Globus pallidus (tissue), 1 donor: ENCODE measurements at regions not wholly inside any gene's neighbourhood (a gene's known extent, or its start where the extent isn't known, plus 50 kb on each side); places are given as distances from the start of the nearest gene placed in this dataset.
"Not testable (repeated sequence)": the region's sequence is repeated elsewhere in the genome, so short reads cannot be mapped to it uniquely, and the experiment has no call there.

Experiments
- DNase-seq: peaks from one replicate; pipeline ENCODE4 v3.0.0-alpha.2; 2015; ENCODE audit warnings: low spot score

DNA sequence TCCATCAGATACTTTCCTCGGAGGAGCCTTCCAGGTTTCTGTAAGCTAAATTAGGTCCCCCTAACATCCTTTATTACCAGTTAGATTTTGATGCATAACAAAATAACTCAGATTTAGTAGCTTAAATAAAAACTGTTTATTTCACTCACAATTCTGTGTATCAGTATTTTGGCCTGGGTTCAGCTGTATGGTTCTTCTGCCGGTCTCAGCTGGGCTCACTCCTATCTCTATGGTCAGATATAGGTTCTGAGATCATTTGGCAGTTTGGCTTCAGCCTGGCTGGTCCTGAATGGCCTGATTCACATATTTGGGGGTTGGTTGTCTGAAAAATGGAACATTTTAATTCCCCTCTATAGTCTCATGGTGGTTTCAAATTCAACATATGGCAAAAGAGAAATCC, 1125.3 kb downstream of the TBL1XR1 start:
- no peak for DNase-seq

DNA sequence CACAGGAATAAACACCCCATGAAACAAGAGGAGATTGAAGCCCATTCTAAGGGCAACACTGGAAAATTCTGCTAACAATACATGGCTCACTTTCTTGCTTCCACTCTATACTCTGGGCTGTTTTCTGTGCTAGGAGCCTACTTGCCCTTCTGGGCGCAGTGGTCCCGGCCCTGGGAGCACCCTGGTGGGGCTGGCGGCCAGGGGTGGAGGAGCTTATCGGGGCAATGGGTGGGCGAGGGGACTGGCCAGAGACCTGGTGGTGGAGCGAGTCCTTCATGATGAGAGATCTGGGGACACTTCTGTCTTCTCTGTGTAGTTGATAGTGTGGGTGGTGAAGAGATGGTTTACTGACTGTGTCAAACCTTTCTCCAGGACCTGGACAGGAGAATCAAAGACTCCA, 1128.5 kb downstream of the TBL1XR1 start:
- no peak for DNase-seq

GRCh38 chr3:176058856-176059255, 1138.4 kb downstream of the TBL1XR1 start:
- no peak for DNase-seq

DNA sequence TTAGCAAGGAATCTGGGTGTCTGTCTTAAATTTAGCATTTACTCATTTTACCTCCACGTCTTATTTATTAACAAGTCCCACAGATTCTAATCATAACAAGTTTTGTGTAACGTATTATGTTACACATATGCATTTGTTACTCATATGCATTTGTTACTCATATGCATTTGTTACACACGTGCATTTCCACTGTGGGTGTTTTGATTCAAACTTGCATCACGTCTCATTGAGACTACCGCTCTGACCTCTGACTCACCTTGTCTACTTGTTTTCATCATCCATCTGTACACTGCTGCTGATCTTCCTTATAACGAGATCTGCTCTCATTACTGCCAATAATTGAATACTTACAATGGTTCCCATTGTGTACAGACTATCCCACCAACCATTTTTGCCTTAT, 1141.4 kb downstream of the TBL1XR1 start:
- DNase-seq, result no peak

DNA sequence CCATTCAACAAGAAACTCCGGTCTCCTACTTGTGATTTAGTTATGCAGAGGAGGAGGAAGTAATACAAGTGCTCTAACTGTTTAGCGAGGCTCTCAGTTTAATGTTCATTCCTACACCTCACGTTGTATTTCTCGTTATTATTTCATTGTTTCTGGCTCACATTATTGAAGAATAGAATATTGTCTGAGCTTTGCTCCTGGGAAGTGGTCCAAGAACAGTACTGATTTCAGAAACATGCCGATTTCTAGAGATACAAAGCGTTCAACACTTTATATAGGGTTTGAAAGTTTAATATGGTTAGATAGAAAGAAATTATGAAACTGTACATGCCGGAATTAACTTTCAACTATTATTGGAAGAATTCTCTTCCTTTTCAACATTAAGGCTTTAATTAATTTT, 1145.5 kb downstream of the TBL1XR1 start:
- no peak for DNase-seq

- DNase-seq, result no peak
These were observed 1150.6 kb downstream of the TBL1XR1 start for GRCh38 chr3:176046703-176047102.

- no peak for DNase-seq
These were observed 1155.5 kb downstream of the TBL1XR1 start for GRCh38 chr3:176041812-176042211.

GRCh38 chr3:176041185-176041584, 1156.1 kb downstream of the TBL1XR1 start:
- DNase-seq, result no peak

GRCh38 chr3:176037636-176038035, 1159.6 kb downstream of the TBL1XR1 start:
- DNase-seq, result no peak

DNA sequence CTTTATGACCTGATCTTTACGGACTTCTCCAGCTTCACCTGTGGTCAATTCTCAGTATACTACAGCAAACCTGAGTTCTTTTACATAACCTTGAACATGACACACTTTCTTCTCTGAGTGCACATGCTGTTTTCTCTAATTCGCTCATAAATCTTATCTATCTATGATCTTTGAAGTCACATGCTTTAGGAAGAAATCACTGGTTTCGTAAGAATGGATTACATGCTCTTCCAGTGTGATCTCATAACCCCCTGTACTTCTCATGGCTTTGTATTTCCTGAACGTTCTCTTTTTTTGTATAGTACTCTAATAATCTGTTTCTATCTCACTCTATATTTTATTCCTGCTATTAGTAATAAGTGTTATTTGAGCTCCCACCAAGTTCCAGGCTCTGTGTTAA, 1165.2 kb downstream of the TBL1XR1 start:
- DNase-seq, result no peak

DNA sequence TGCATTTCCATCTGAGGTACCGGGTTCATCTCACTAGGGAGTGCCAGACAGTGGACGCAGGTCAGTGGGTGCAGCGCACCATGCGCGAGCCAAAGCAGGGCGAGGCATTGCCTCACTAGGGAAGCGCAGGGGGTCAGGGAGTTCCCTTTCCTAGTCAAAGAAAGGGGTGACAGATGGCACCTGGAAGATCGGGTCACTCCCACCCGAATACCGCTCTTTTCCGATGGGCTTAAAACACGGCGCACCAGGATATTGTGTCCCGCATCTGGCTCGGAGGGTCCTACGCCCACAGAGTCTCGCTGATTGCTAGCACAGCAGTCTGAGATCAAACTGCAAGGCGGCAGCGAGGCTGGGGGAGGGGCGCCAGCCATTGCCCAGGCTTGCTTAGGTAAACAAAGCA, 1157.1 kb downstream of the NAALADL2 start:
- DNase-seq, result not testable (repeated sequence)

DNA sequence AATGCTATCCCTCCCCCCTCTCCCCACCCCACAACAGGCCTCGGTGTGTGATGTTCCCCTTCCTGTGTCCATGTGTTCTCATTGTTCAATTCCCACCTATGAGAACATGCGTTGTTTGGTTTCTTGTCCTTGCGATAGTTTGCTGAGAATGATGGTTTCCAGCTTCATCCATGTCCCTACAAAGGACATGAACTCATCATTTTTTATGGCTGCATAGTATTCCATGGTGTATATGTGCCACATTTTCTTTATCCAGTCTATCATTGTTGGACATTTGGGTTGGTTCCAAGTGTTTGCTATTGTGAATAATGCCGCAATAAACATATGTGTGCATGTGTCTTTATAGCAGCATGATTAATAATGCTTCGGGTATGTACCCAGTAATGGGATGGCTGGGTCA, 1156.1 kb downstream of the NAALADL2 start:
- not testable (repeated sequence) for DNase-seq

DNA sequence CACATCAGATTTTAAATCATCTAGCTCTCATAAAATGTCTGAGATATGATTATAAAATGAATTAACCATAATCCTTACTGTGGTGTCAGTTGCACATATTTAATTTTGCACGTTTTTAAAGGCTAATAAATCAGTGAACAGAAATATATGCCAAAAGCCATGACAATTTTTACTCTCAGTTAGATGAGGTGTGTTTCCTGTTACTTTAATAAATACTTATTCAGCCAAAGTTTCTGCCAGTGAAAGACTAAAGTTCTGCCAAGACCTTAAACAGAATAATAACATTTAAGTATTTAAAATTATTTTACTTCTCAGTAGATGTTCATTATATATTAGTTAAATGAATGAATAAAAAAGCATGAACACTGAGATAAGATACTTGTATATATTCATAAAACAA, 1150.1 kb downstream of the NAALADL2 start:
- no peak for DNase-seq

- no peak for DNase-seq
These were observed 1146.4 kb downstream of the NAALADL2 start for GRCh38 chr3:176005564-176005963.

DNA sequence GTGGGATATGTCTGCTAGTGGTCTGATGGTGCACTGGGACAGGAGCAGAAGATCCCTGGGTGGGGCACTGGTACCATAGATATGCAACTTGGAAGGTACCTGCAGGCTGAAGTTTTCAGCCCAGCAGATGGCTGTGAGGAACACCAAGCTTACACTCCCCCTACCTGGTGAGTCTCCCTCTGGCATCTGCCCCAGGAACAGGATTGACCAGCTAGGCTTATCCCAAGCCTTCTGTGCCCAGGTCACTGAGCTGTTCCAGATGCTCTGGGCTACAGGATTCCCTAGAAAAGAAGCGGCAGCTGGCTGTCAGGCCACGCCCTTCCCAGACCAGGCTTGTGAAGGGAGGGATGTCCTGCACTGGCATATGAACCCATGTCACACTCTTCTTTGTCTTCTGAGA, 1130.0 kb downstream of the NAALADL2 start:
- DNase-seq, result no peak

- DNase-seq, result no peak
These were observed 1129.3 kb downstream of the NAALADL2 start for GRCh38 chr3:175988401-175988800.

DNA sequence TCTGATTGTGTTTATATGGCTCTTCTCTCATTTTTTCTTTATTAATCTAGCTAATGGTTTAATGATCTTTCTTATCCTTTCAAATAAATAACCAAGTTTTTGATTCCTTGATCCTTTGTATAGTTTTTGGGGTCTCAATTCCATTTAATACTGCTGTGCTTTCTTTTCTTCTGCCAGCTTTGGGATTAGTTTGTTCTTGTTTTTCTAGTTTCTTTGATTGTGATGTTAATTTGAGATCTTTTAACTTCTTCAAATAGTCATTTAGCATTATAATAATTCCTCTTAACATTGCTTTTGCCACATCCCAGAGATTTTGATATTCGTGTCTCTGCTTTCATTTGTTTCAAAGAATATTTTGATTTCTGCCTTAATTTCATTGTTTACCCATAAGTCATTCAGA, 1126.6 kb downstream of the NAALADL2 start:
- DNase-seq, result no peak

DNA sequence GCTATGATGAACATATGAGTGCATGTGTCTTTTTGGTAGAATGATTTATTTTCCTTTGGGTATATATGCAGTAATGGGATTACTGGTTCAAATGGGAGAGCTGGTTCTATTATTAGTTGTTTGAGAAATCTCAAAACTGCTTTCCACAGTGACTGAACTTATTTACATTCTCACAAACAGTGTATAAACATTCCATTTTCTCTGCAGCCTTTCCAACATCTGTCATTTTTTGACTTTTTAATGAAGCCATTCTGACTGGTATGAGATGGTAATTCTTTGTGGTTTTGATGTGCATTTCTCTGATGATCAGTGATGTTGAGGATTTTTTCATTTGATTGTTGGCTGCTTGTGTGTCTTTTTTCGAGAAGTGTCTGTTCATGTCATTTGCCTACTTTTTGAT, 1124.2 kb downstream of the NAALADL2 start:
- DNase-seq, result no peak

DNA sequence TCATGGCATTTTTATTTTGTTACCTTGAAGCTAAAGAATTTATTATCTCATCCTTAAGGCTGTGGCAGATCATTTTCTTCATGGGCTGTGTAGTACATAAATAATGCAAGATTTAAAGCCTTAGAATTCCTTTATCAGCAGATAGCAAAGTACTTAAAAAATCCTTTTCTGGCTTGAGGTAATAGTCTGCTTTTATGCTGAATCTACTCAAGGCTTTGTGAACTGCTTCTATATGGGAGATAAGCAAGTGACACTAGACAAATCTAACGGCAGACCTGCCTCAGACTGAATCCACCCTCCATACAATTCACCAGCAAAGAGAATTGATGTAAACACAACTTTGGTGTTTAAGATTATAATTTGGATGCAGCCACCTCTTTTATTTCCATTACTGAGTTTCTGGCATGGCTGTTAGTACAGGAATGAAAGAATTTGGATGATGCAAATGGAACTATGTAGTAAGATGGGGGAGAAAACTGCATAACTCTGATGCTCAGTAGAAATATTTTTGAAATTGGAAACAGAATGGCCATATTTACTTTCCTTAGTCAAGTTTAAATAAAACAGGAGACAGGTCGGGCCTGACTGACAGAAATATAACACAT, 1121.5 kb downstream of the NAALADL2 start:
- no peak for DNase-seq

DNA sequence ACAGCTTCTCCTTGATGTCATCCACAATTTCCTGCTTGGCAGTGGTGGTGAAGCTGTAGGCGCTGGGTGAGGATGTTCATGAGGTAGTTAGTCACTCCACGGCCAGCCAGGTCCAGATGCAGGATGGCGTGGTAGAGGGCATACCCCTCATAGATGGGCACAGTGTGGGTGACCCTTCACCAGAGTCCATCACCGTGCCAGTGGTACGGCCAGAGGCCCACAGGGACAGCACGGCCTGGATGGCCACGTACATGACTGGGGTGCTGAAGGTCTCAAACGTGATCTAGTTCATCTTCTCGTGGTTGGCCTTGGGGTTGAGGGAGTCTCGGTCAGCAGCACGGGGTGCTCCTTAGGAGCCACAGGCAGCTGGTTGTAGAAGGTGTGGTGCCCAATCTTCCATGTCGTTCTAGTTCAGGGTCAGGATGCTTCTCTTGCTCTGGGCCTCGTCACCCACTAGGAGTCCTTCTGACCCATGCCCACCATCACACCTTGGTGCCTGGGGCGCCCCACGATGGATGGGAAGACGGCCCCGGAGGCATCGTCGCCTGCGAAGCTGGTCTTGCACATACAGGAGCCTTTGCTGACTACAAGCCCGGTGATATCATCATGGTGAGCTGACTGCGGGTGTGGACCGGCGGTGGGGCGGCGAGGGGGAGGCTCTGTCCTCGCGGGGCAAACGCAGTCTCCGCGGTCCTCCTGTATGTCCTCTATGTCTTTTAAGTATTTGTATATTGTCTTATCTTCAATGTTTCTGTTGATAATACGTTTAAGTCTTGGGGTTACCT, 1119.0 kb downstream of the NAALADL2 start:
- DNase-seq, result no peak

DNA sequence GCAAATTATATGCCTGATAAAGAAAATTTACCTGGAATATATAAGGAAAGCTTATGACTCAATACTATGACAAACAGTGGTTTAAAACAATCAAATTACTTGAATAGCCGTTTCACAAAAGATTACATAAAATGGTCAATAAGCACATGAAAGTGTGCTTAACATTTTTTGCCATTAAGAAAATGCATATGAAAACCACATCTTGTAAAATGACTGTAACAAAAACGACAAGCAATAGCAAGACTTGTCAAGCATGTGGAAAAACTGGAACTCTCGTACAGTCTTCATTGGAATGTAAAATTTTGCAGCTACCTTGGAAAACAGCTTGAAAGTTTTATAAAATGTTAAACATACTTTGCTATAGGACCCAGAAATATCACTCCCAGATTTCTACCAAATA, 1110.3 kb downstream of the NAALADL2 start:
- DNase-seq, result no peak

GRCh38 chr3:175965036-175965435, 1105.9 kb downstream of the NAALADL2 start:
- DNase-seq, result no peak

GRCh38 chr3:175957427-175957826, 1098.3 kb downstream of the NAALADL2 start:
- no peak for DNase-seq

GRCh38 chr3:175956964-175957363, 1097.8 kb downstream of the NAALADL2 start:
- DNase-seq, result no peak
